HepG2 (cell line): ENCODE measurements at regions not wholly inside any gene's neighbourhood (a gene's known extent, or its start where the extent isn't known, plus 50 kb on each side); places are given as distances from the start of the nearest gene placed in this dataset.

Source experiments
- ATAC-seq: fragments of 200-7000 bp; cut with Tn5 transposase; 3 replicates; pipeline ENCODE4 v1.9.1; 2020; ENCODE audit warnings: mild to moderate bottlenecking, moderate library complexity
- BruUV-seq: library from RNA; stranded (reverse); fragments of 400-500 nt; replicated peaks from 2 replicates; lab custom pipeline; 2021; lab: Mats Ljungman, UMichigan
- CTCF ChIA-PET: fragments of 300-600 bp; formaldehyde crosslinking; extraction: SDS; loops from one replicate; lab custom pipeline; 2021; ENCODE audit warnings: low total read pairs, inconsistent platforms, low intra/inter-chr PET ratio; lab: Yijun Ruan, JAX
- POLR2A ChIA-PET: fragments of 350-600 bp; sonication (Branson Sonifier 250); formaldehyde crosslinking; loops from one replicate; lab custom pipeline; 2020; ENCODE audit warnings: antibody characterized with exemption, inconsistent platforms; lab: Yijun Ruan, JAX
- DNase-seq: peaks from one replicate; pipeline ENCODE4 v3.0.0-alpha.2; 2015; ENCODE audit warnings: low spot score
- FAIRE-seq: peaks from 3 replicates; lab custom pipeline; 2011; peaks lifted over from hg19 to GRCh38; lab: Jason Lieb, UNC
- H2AFZ ChIP-seq: one replicate; pipeline ENCODE4 v1.6.1; 2011; ENCODE audit warnings: low read length, inconsistent platforms
- H3K27ac ChIP-seq: fragments of 300-600 bp; 3 replicates; pipeline ENCODE4 v1.8.0; 2011; ENCODE audit warnings: mixed run types, mild to moderate bottlenecking, mixed read lengths, low read length, inconsistent platforms; ENCODE audit not compliant: insufficient read depth; ENCODE audit errors: extremely low read length
- H3K27me3 ChIP-seq, 2 experiments: fragments of 200-600 bp in 1 of 2; 2 replicates in 1 of 2; 3 replicates in 1 of 2; pipeline versions ENCODE4 v1.6.0 to v1.8.0; 2011; ENCODE audit warnings: low read length in 2 of 2, mild to moderate bottlenecking in 2 of 2, moderate library complexity in 2 of 2, inconsistent platforms in 1 of 2; ENCODE audit not compliant: insufficient read depth in 2 of 2, control insufficient read depth in 1 of 2
- H3K36me3 ChIP-seq, 2 experiments: fragments of 200-600 bp in 1 of 2; replicated peaks in 1 of 2; 2 replicates in 1 of 2; 3 replicates in 1 of 2; pipeline versions ENCODE4 v1.5.1 to v1.8.0; 2011; ENCODE audit warnings: low read length in 2 of 2, inconsistent platforms in 1 of 2; ENCODE audit not compliant: insufficient read depth in 2 of 2, control insufficient read depth in 1 of 2
- H3K4me1 ChIP-seq: 2 replicates; pipeline ENCODE4 v1.5.1; 2012; ENCODE audit warnings: low read length, inconsistent platforms; ENCODE audit not compliant: insufficient read depth
- H3K4me2 ChIP-seq: 2 replicates; pipeline ENCODE4 v1.6.0; 2011; ENCODE audit warnings: low read depth, low read length, inconsistent platforms
- H3K4me3 ChIP-seq, 3 experiments: fragments of 200-600 bp in 1 of 3; sonication (generic), shearing (Covaris generic) in 1 of 3; replicated peaks in 1 of 3; 2 replicates each; pipeline ENCODE4 v1.5.1; 2011 to 2016; ENCODE audit warnings: low read length in 3 of 3, inconsistent platforms in 2 of 3, low read depth in 2 of 3, mild to moderate bottlenecking in 2 of 3, control low read depth in 1 of 3, mixed read lengths in 1 of 3; ENCODE audit not compliant: insufficient read depth in 1 of 3
- H3K79me2 ChIP-seq: one replicate; pipeline ENCODE4 v1.6.1; 2011; ENCODE audit warnings: low read length, inconsistent platforms; ENCODE audit not compliant: insufficient read depth
- H3K9ac ChIP-seq: 2 replicates; pipeline ENCODE4 v1.6.0; 2011; ENCODE audit warnings: mild to moderate bottlenecking, low read depth, low read length, inconsistent platforms; ENCODE audit not compliant: insufficient read depth
- H3K9me3 ChIP-seq: 2 replicates; pipeline ENCODE4 v1.5.1; 2012; ENCODE audit warnings: mild to moderate bottlenecking, low read length
- H4K20me1 ChIP-seq: 2 replicates; pipeline ENCODE4 v1.6.0; 2011; ENCODE audit warnings: inconsistent platforms, mild to moderate bottlenecking, low read length, moderate library complexity; ENCODE audit not compliant: insufficient read depth
- ESRRA ChIP-seq: sonication (generic); formaldehyde crosslinking; IDR thresholded peaks from 2 replicates; pipeline ENCODE4 v1.5.1; 2020; ENCODE audit warnings: mild to moderate bottlenecking, low read depth, missing genetic modification reagents
- HDAC6 ChIP-seq: fragments of 200-600 bp; sonication (generic); IDR thresholded peaks from 2 replicates; pipeline ENCODE4 v1.7.0; 2017; ENCODE audit warnings: mild to moderate bottlenecking, antibody characterized with exemption, low read length, low read depth
- POLR2G ChIP-seq: fragments of 200-400 bp; formaldehyde crosslinking; IDR thresholded peaks from 2 replicates; pipeline ENCODE4 v1.6.1; 2018; ENCODE audit warnings: mild to moderate bottlenecking, low read depth, low read length, moderate library complexity
- RFXAP ChIP-seq: sonication (generic); formaldehyde crosslinking; IDR thresholded peaks from 2 replicates; pipeline ENCODE4 v1.4.0; 2020; ENCODE audit warnings: missing genetic modification reagents, borderline replicate concordance
- SSRP1 ChIP-seq: IDR thresholded peaks from 2 replicates; pipeline ENCODE4 v1.6.1; 2016; ENCODE audit warnings: control low read depth
- ZBTB46 ChIP-seq: sonication (generic); formaldehyde crosslinking; IDR thresholded peaks from 2 replicates; pipeline ENCODE4 v1.4.0; 2020; ENCODE audit warnings: mild to moderate bottlenecking, missing genetic modification reagents, borderline replicate concordance
- ZIK1 ChIP-seq: sonication (generic); formaldehyde crosslinking; IDR thresholded peaks from 2 replicates; pipeline ENCODE4 v1.5.0; 2020; ENCODE audit warnings: mild to moderate bottlenecking, low read depth, missing genetic modification reagents, borderline replicate concordance
- ZNF224 ChIP-seq: sonication (generic); formaldehyde crosslinking; IDR thresholded peaks from 2 replicates; pipeline ENCODE4 v1.5.0; 2020; ENCODE audit warnings: mild to moderate bottlenecking, missing genetic modification reagents
- ZNF704 ChIP-seq: sonication (generic); formaldehyde crosslinking; IDR thresholded peaks from 2 replicates; pipeline ENCODE4 v1.8.1; 2023; ENCODE audit warnings: mild to moderate bottlenecking, inconsistent platforms, moderate library complexity, missing genetic modification reagents, borderline replicate concordance
- ZNF792 ChIP-seq: IDR thresholded peaks from 2 replicates; pipeline ENCODE4 v1.6.1; 2016
- WGBS: methylation state at CpG from one replicate; pipeline ENCODE4 v1.1.6; 2017; ENCODE audit warnings: low lambda C conversion rate; 5-methylcytosine and 5-hydroxymethylcytosine counted together
- in situ Hi-C: cut with HindIII; loops from 2 replicates; pipeline ENCODE4 v1.10.0; 2017; ENCODE audit warnings: low pct_unique_long_range_greater_than_20kb; ENCODE audit not compliant: extremely low pct_ligation_motif_present
- intact Hi-C: fragments of 100-400 bp; cut with micrococcal nuclease; formaldehyde crosslinking; loops from one replicate; pipeline ENCODE4 v1.10.0; 2022; ENCODE audit not compliant: unreplicated experiment

GRCh38 chr15:25088261-25088790 is 133.5 kb downstream of the SNRPN start:
- no peaks in the 10 kb centered on the region for H3K79me2 ChIP-seq
- intact Hi-C loops: no loop called here
- no peak overlapping the region for H3K9ac ChIP-seq
- DNase-seq: no peak
- no peak for ATAC-seq
- no peak for FAIRE-seq
- ChIA-PET CTCF (no interaction called here), POLR2A (no interaction called here)
- TF ChIP-seq ZNF704 (CRISPR knock-in tag): no peak
- TF ChIP-seq ZNF224 (CRISPR knock-in tag): no peak
- no peak for TF ChIP-seq RFXAP (CRISPR knock-in tag)
- TF ChIP-seq POLR2G: no peak
- H3K27me3 ChIP-seq: no peaks in the 10 kb centered on the region
- WGBS: 33% methylated on average over 1 of the region's 8 CpGs
- H2AFZ ChIP-seq: no peak overlapping the region
- H3K4me1 ChIP-seq: no peaks in the 10 kb centered on the region
- no peak overlapping the region for H3K27ac ChIP-seq
- peaks cover 23 to 55% of the 10 kb centered on the region in 2 experiments for H3K36me3 ChIP-seq
- peaks cover 92% of the 10 kb centered on the region for H3K9me3 ChIP-seq
- no peaks in the 10 kb centered on the region for H4K20me1 ChIP-seq
- no TSS peak for BruUV-seq
- in situ Hi-C loops: no loop called here
- no peak overlapping the region for H3K4me3 ChIP-seq
- H3K4me2 ChIP-seq: no peak overlapping the region

GRCh38 chr15:25089577-25089976 is 134.8 kb downstream of the SNRPN start:
- CTCF ChIA-PET: no interaction called here
- FAIRE-seq: no peak

More at GRCh38 chr15:25089577-25089976, 134.8 kb downstream of the SNRPN start:
- Histone ChIP-seq H3K9me3 (peaks cover 86% of the 10 kb centered on the region), H3K9ac (no peak overlapping the region), H3K4me2 (no peak overlapping the region), H2AFZ (no peak overlapping the region), H3K4me1 (no peaks in the 10 kb centered on the region), H3K4me3 (no peak overlapping the region), H3K36me3 (peaks cover 26 to 51% of the 10 kb centered on the region in 2 experiments), H3K79me2 (no peaks in the 10 kb centered on the region), H4K20me1 (no peaks in the 10 kb centered on the region), H3K27ac (no peak overlapping the region), H3K27me3 (no peaks in the 10 kb centered on the region)
- intact Hi-C loops (no loop called here), in situ Hi-C loops (no loop called here)
- no TSS peak for BruUV-seq
- POLR2A ChIA-PET: no interaction called here
- DNase-seq (no peak), ATAC-seq (no peak)
- TF ChIP-seq ZNF792 (no peak), ZIK1 (CRISPR knock-in tag) (no peak), HDAC6 (no peak), ESRRA (CRISPR knock-in tag) (no peak), ZBTB46 (CRISPR knock-in tag) (no peak), SSRP1 (CRISPR knock-in tag) (no peak)
- WGBS: 73% methylated on average over 3 of the region's 8 CpGs
